SK-N-SH (cell line): ENCODE measurements at regions not wholly inside any gene's neighbourhood (a gene's known extent, or its start where the extent isn't known, plus 50 kb on each side); places are given as distances from the start of the nearest gene placed in this dataset.

ENCODE experiments used
- FOSL2 ChIP-seq: IDR thresholded peaks from 2 replicates; pipeline ENCODE4 v1.4.0; 2012; ENCODE audit warnings: low read depth, mild to moderate bottlenecking, moderate library complexity, borderline replicate concordance
- MAX ChIP-seq: IDR thresholded peaks from 2 replicates; pipeline ENCODE4 v1.4.0; 2012; ENCODE audit warnings: low read depth
- POLR2AphosphoS5 ChIP-seq: IDR thresholded peaks from 2 replicates; pipeline ENCODE4 v1.6.1; 2012; ENCODE audit warnings: low read depth, low read length
- TAF1 ChIP-seq: IDR thresholded peaks from 2 replicates; pipeline ENCODE4 v1.6.1; 2012; ENCODE audit warnings: low read depth, mild to moderate bottlenecking, low read length, moderate library complexity, borderline replicate concordance
- TF ChIP-seq, protein P1 (sequence below): fragments of 200-600 bp; sonication (generic); IDR thresholded peaks from 2 replicates; pipeline ENCODE4 v1.6.1; 2017; ENCODE audit warnings: antibody characterized with exemption, mild to moderate bottlenecking, moderate library complexity

DNA sequence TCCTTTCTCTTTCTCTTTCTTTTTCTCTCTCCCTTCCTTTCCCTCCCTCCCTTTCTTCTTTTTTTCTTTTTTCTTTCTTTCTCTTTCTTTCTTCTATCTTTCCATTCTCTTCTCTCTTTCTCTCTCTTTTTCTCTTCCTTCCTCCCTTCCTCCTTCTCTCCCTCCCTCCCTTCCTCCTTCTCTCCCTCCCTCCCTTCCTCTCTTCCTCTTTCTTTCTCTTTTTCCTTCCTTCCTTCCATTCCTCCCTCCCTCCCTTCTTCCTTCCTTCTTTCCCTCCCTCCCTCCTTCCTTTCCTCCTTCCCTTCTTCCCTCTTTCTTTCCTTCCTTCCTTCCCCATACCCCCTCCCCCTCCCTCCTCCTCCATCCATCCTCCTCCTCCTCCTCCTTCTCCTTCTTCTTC lies 243.3 kb upstream of the CTNND2 start:
- TF ChIP-seq, protein P1, sequence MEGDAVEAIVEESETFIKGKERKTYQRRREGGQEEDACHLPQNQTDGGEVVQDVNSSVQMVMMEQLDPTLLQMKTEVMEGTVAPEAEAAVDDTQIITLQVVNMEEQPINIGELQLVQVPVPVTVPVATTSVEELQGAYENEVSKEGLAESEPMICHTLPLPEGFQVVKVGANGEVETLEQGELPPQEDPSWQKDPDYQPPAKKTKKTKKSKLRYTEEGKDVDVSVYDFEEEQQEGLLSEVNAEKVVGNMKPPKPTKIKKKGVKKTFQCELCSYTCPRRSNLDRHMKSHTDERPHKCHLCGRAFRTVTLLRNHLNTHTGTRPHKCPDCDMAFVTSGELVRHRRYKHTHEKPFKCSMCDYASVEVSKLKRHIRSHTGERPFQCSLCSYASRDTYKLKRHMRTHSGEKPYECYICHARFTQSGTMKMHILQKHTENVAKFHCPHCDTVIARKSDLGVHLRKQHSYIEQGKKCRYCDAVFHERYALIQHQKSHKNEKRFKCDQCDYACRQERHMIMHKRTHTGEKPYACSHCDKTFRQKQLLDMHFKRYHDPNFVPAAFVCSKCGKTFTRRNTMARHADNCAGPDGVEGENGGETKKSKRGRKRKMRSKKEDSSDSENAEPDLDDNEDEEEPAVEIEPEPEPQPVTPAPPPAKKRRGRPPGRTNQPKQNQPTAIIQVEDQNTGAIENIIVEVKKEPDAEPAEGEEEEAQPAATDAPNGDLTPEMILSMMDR = no peak
- TF ChIP-seq FOSL2 = no peak
- no peak for TF ChIP-seq MAX
- TF ChIP-seq TAF1 = no peak
- TF ChIP-seq POLR2AphosphoS5 = no peak
